ENCODE measurements at regions not wholly inside any gene's neighbourhood (a gene's known extent, or its start where the extent isn't known, plus 50 kb on each side); places are given as distances from the start of the nearest gene placed in this dataset.

- BruUV-seq (replicated peaks), result no TSS peak
- no peaks in the 10 kb centered on the region for H3K4me1 ChIP-seq (ENCODE audit: control insufficient read depth, insufficient read depth, low read length)
- ChIA-PET CTCF (no interaction called here), POLR2A (no interaction called here)
- ATAC-seq (no peak), DNase-seq (ENCODE audit: low read depth, low spot score) (no peak)
- in situ Hi-C loops (cut with HindIII; ENCODE audit: low pct_unique_long_range_greater_than_20kb, low sequenced_read_pairs), result no loop called here
- no peaks in the 10 kb centered on the region for H3K9me3 ChIP-seq (ENCODE audit: control insufficient read depth, insufficient read depth, low read depth, low read length)
- H3K4me3 ChIP-seq (ENCODE audit: low read depth in 2 of 2, low read length in 2 of 2), result no peak overlapping the region
- no peak for TF ChIP-seq CTCF (IDR thresholded peaks at IDR 0.05)
- no peak for TF ChIP-seq SIN3A (IDR thresholded peaks at IDR 0.05; ENCODE audit: borderline replicate concordance, insufficient read depth, low read depth, low read length)
- no peak for TF ChIP-seq REST (IDR thresholded peaks at IDR 0.05; ENCODE audit: insufficient read depth in 1 of 2, low read depth in 2 of 2, low read length in 1 of 2)
- TF ChIP-seq POLR2AphosphoS5 (IDR thresholded peaks at IDR 0.05; ENCODE audit: low read depth, low read length), result no peak
- TF ChIP-seq TCF7L2 (IDR thresholded peaks at IDR 0.05; ENCODE audit: low read depth, low read length), result no peak
- H3K36me3 ChIP-seq (ENCODE audit: control insufficient read depth, insufficient read depth, low read length), result no peaks in the 10 kb centered on the region
- no peaks in the 10 kb centered on the region for H3K27me3 ChIP-seq (ENCODE audit: control insufficient read depth, insufficient read depth, low read length)
- intact Hi-C loops (cut with micrococcal nuclease; ENCODE audit: unreplicated experiment), result no loop called here
- no peak overlapping the region for H3K27ac ChIP-seq (ENCODE audit: low read length)
Observed at GRCh38 chr16:62342216-62342615, 306.0 kb upstream of the CDH8 start.

GRCh38 chr16:62335356-62335755 lies 299.1 kb upstream of the CDH8 start:
- Histone ChIP-seq H3K27me3 (ENCODE audit: control insufficient read depth, insufficient read depth, low read length) (no peaks in the 10 kb centered on the region), H3K4me1 (ENCODE audit: control insufficient read depth, insufficient read depth, low read length) (no peaks in the 10 kb centered on the region), H3K9me3 (ENCODE audit: control insufficient read depth, insufficient read depth, low read depth, low read length) (no peaks in the 10 kb centered on the region), H3K36me3 (ENCODE audit: control insufficient read depth, insufficient read depth, low read length) (no peaks in the 10 kb centered on the region), H3K4me3 (ENCODE audit: low read depth in 2 of 2, low read length in 2 of 2) (no peak overlapping the region), H3K27ac (ENCODE audit: low read length) (no peak overlapping the region)
- TF ChIP-seq TCF7L2 (IDR thresholded peaks at IDR 0.05; ENCODE audit: low read depth, low read length) (no peak), CTCF (IDR thresholded peaks at IDR 0.05) (no peak), SIN3A (IDR thresholded peaks at IDR 0.05; ENCODE audit: borderline replicate concordance, insufficient read depth, low read depth, low read length) (no peak), REST (IDR thresholded peaks at IDR 0.05; ENCODE audit: insufficient read depth in 1 of 2, low read depth in 2 of 2, low read length in 1 of 2) (no peak), POLR2AphosphoS5 (IDR thresholded peaks at IDR 0.05; ENCODE audit: low read depth, low read length) (no peak)
- ChIA-PET CTCF (no interaction called here), POLR2A (no interaction called here)
- no TSS peak for BruUV-seq (replicated peaks)
- intact Hi-C loops (cut with micrococcal nuclease; ENCODE audit: unreplicated experiment), result no loop called here
- in situ Hi-C loops (cut with HindIII; ENCODE audit: low pct_unique_long_range_greater_than_20kb, low sequenced_read_pairs), result no loop called here
- no peak for DNase-seq (ENCODE audit: low read depth, low spot score)
- ATAC-seq, result no peak
